CD14-positive monocyte (primary cell): ENCODE measurements at regions not wholly inside any gene's neighbourhood (a gene's known extent, or its start where the extent isn't known, plus 50 kb on each side); places are given as distances from the start of the nearest gene placed in this dataset.

Experiments
- DNase-seq, 3 donors: peaks; one replicate each; pipeline ENCODE4 v3.0.0-alpha.2; 2011 to 2022
- H2AFZ ChIP-seq: 2 replicates; pipeline ENCODE4 v1.6.0; 2012; ENCODE audit warnings: mild to moderate bottlenecking, low read depth, low read length, inconsistent platforms; ENCODE audit not compliant: insufficient read depth, poor library complexity, severe bottlenecking
- H3K27ac ChIP-seq, 2 donors: 1 replicate in 1 of 2; 2 replicates in 1 of 2; pipeline ENCODE4 v1.5.1; 2012 to 2013; ENCODE audit warnings: low read length in 2 of 2, control low read depth in 1 of 2, inconsistent platforms in 1 of 2, low read depth in 1 of 2, mild to moderate bottlenecking in 1 of 2
- H3K27me3 ChIP-seq, 2 donors: one replicate each; pipeline versions ENCODE4 v1.6.0 to v1.6.1; 2011 to 2013; ENCODE audit warnings: low read length in 2 of 2; ENCODE audit not compliant: control insufficient read depth in 2 of 2, insufficient read depth in 2 of 2
- H3K36me3 ChIP-seq, 2 donors: replicated peaks in 1 of 2; 1 replicate in 1 of 2; 2 replicates in 1 of 2; pipeline versions ENCODE4 v1.5.1 to v1.6.1; 2012 to 2013; ENCODE audit warnings: low read length in 2 of 2, control low read depth in 1 of 2, inconsistent platforms in 1 of 2, mild to moderate bottlenecking in 1 of 2; ENCODE audit not compliant: insufficient read depth in 2 of 2, control insufficient read depth in 1 of 2
- H3K4me1 ChIP-seq, 2 donors: 1 replicate in 1 of 2; 2 replicates in 1 of 2; pipeline versions ENCODE4 v1.5.1 to v1.6.1; 2012 to 2013; ENCODE audit warnings: low read length in 2 of 2, control low read depth in 1 of 2, inconsistent platforms in 1 of 2, mild to moderate bottlenecking in 1 of 2, moderate library complexity in 1 of 2; ENCODE audit not compliant: insufficient read depth in 2 of 2, control insufficient read depth in 1 of 2
- H3K4me2 ChIP-seq: replicated peaks from 2 replicates; pipeline ENCODE3; 2012; ENCODE audit warnings: low read length, moderate library complexity, mild to moderate bottlenecking; ENCODE audit not compliant: poor library complexity, severe bottlenecking; ENCODE audit errors: extremely low read depth
- H3K4me3 ChIP-seq, 3 experiments: fragments of 200-600 bp in 1 of 3; sonication (generic) in 1 of 3; replicated peaks in 1 of 3; 1 replicate in 2 of 3; 2 replicates in 1 of 3; pipeline ENCODE4 v1.5.1; 2011 to 2013; ENCODE audit warnings: low read length in 3 of 3, mild to moderate bottlenecking in 3 of 3, control low read depth in 2 of 3, low read depth in 2 of 3, inconsistent platforms in 1 of 3, moderate library complexity in 1 of 3
- H3K79me2 ChIP-seq: 2 replicates; pipeline ENCODE4 v1.6.0; 2012; ENCODE audit warnings: mild to moderate bottlenecking, control low read depth, inconsistent platforms, low read length, moderate library complexity; ENCODE audit not compliant: insufficient read depth
- H3K9ac ChIP-seq: 2 replicates; pipeline ENCODE4 v1.6.0; 2017; ENCODE audit warnings: low read length, mild to moderate bottlenecking; ENCODE audit not compliant: insufficient read depth, poor library complexity, severe bottlenecking
- H3K9me3 ChIP-seq, 2 donors: replicated peaks in 1 of 2; 1 replicate in 1 of 2; 2 replicates in 1 of 2; pipeline versions ENCODE4 v1.5.1 to v1.6.1; 2012 to 2013; ENCODE audit warnings: low read length in 2 of 2, control low read depth in 1 of 2; ENCODE audit not compliant: control insufficient read depth in 1 of 2, insufficient read depth in 1 of 2
- H4K20me1 ChIP-seq: 2 replicates; pipeline ENCODE4 v1.6.0; 2012; ENCODE audit warnings: mild to moderate bottlenecking, low read length, control low read depth, moderate library complexity; ENCODE audit not compliant: insufficient read depth
- H3K27ac Mint-ChIP-seq, 7 donors: one replicate each; pipeline ENCODE4 v1.8.0; 2020; ENCODE audit warnings: mild to moderate bottlenecking in 7 of 7, mixed read lengths in 7 of 7, moderate library complexity in 6 of 7, inconsistent platforms in 2 of 7
- H3K27me3 Mint-ChIP-seq, 3 donors: one replicate each; pipeline ENCODE4 v1.8.0; 2021 to 2022; ENCODE audit warnings: low read depth in 3 of 3, mild to moderate bottlenecking in 3 of 3, mixed read lengths in 3 of 3, moderate library complexity in 3 of 3, inconsistent platforms in 1 of 3
- H3K36me3 Mint-ChIP-seq, 2 donors: one replicate each; pipeline ENCODE4 v1.8.0; 2020; ENCODE audit warnings: mixed read lengths in 2 of 2, inconsistent platforms in 1 of 2, mild to moderate bottlenecking in 1 of 2
- H3K4me1 Mint-ChIP-seq: one replicate; pipeline ENCODE4 v1.8.0; 2020; ENCODE audit warnings: mild to moderate bottlenecking, mixed read lengths
- H3K4me3 Mint-ChIP-seq, 2 donors: one replicate each; pipeline ENCODE4 v1.8.0; 2020; ENCODE audit warnings: mild to moderate bottlenecking in 2 of 2, mixed read lengths in 2 of 2, moderate library complexity in 1 of 2
- H3K9me3 Mint-ChIP-seq, 7 donors: one replicate each; pipeline ENCODE4 v1.8.0; 2020 to 2022; ENCODE audit warnings: mixed read lengths in 7 of 7, mild to moderate bottlenecking in 6 of 7, moderate library complexity in 6 of 7, inconsistent platforms in 2 of 7
- WGBS: methylation state at CpG from one replicate; pipeline ENCODE4 v1.1.5; 2013; ENCODE audit warnings: missing lambda C conversion rate; ENCODE audit not compliant: insufficient coverage; 5-methylcytosine and 5-hydroxymethylcytosine counted together
- intact Hi-C, 2 donors: fragments of 100-400 bp; cut with micrococcal nuclease; formaldehyde crosslinking; loops; one replicate each; pipeline versions ENCODE4 v1.15.0 to v1.15.1; 2023
- TF ChIP-seq, protein P1 (sequence below): fragments of 200-600 bp; IDR thresholded peaks from one replicate; pipeline ENCODE4 v1.8.0; 2022; ENCODE audit warnings: antibody characterized with exemption, mild to moderate bottlenecking

DNA sequence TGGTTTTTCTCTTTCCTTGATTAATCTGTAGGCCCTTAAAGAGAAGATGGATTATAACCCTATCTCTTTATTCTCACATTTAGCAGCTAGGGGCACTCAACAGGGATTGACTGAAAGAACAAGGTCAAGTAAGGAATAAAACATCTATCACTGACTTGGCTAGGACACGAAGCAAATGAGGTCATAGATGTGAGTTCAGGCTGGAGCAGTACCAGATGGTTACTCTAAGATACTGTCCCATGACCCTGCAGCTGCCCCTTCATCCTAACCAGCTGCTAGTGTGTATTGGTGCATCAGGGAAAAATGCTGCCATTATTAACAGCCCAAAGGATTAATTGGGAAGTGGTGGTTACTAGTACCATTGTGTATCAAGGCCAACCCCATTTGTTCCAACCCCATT, 221.9 kb downstream of the CTH start:
- H3K27ac ChIP-seq = no peak overlapping the region
- WGBS = no CpG with 5 or more reads among the region's 1 CpG
- TF ChIP-seq, protein P1, sequence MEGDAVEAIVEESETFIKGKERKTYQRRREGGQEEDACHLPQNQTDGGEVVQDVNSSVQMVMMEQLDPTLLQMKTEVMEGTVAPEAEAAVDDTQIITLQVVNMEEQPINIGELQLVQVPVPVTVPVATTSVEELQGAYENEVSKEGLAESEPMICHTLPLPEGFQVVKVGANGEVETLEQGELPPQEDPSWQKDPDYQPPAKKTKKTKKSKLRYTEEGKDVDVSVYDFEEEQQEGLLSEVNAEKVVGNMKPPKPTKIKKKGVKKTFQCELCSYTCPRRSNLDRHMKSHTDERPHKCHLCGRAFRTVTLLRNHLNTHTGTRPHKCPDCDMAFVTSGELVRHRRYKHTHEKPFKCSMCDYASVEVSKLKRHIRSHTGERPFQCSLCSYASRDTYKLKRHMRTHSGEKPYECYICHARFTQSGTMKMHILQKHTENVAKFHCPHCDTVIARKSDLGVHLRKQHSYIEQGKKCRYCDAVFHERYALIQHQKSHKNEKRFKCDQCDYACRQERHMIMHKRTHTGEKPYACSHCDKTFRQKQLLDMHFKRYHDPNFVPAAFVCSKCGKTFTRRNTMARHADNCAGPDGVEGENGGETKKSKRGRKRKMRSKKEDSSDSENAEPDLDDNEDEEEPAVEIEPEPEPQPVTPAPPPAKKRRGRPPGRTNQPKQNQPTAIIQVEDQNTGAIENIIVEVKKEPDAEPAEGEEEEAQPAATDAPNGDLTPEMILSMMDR = no peak

DNA sequence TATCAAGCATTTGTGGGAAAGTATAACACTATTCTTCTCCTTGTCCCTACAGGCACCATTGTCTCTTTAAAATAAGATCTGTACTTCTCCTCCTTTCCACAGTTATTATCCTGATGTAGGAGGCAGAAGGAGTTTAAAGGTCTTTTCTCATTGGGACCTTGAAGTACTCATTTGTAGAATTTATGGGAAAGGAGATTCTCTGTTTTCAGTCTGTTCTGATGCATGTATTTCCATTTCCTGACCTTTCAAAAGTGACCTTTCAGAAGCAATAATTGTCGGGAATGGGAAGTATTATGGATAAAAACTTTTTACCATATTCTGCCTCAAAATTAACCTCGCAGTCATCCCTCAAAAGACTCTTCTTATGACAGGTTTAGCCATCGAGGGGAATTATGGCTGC, 224.8 kb downstream of the CTH start:
- H3K4me1 Mint-ChIP-seq = no peaks in the 10 kb centered on the region
- H3K9me3 ChIP-seq = no peaks in the 10 kb centered on the region
- no peaks in the 10 kb centered on the region for H3K36me3 ChIP-seq
- intact Hi-C loops = no loop called here
- H3K27ac ChIP-seq = no peak overlapping the region
- no CpG with 5 or more reads among the region's 3 CpGs for WGBS
- H3K9ac ChIP-seq = no peak overlapping the region
- H3K4me1 ChIP-seq = no peaks in the 10 kb centered on the region
- no peak overlapping the region for H3K4me2 ChIP-seq
- H3K36me3 Mint-ChIP-seq = no peaks in the 10 kb centered on the region
- H2AFZ ChIP-seq = no peak overlapping the region
- no peaks in the 10 kb centered on the region for H3K27me3 ChIP-seq
- H3K9me3 Mint-ChIP-seq = peaks cover 0 to 5% (median 3%) of the 10 kb centered on the region in 7 donors
- H3K27ac Mint-ChIP-seq = no peak overlapping the region
- TF ChIP-seq, protein P1 = no peak
- DNase-seq = no peak
- H3K27me3 Mint-ChIP-seq = peaks cover 0 to 2% (median 0%) of the 10 kb centered on the region in 3 donors
- no peak overlapping the region for H3K4me3 Mint-ChIP-seq
- no peak overlapping the region for H3K4me3 ChIP-seq
- H4K20me1 ChIP-seq = no peaks in the 10 kb centered on the region
- H3K79me2 ChIP-seq = no peaks in the 10 kb centered on the region

More for the DNA sequence above, 221.9 kb downstream of the CTH start:
- H3K27me3 Mint-ChIP-seq = peaks cover 0 to 2% (median 0%) of the 10 kb centered on the region in 3 donors
- Histone ChIP-seq H3K4me1 (no peaks in the 10 kb centered on the region), H3K4me3 (no peak overlapping the region), H3K27me3 (no peaks in the 10 kb centered on the region), H3K9me3 (peaks cover 0 to 13% of the 10 kb centered on the region in 2 donors), H3K9ac (no peak overlapping the region), H3K79me2 (no peaks in the 10 kb centered on the region), H3K4me2 (no peak overlapping the region), H2AFZ (no peak overlapping the region), H4K20me1 (no peaks in the 10 kb centered on the region), H3K36me3 (no peaks in the 10 kb centered on the region)
- intact Hi-C loops = no loop called here
- peaks cover 3 to 14% (median 6%) of the 10 kb centered on the region in 7 donors for H3K9me3 Mint-ChIP-seq
- H3K4me3 Mint-ChIP-seq = no peak overlapping the region
- no peak for DNase-seq
- H3K27ac Mint-ChIP-seq = no peak overlapping the region
- no peaks in the 10 kb centered on the region for H3K4me1 Mint-ChIP-seq
- H3K36me3 Mint-ChIP-seq = no peaks in the 10 kb centered on the region
